ENCODE measurements at regions not wholly inside any gene's neighbourhood (a gene's known extent, or its start where the extent isn't known, plus 50 kb on each side); places are given as distances from the start of the nearest gene placed in this dataset.

DNA sequence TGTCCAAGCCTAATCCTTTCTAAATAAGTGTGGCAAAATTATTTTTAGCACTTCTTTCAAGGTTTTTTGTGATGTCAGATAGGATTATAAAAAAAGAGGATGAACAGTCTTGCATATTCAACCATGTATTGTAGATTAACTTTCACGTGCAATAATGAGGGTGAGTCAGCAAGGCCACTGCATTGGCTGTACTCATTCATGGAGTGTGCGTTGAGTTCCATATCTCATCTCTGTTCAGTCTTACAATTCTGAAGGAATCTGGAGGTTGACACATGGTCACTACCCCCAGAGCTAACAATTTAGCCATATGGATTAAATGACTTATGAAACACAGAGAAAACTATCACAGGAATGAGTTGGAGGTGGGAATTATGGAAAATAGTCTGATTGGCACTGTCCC, 810.5 kb downstream of the SLC4A3 start:
- H3K27me3 ChIP-seq (ENCODE audit: insufficient read depth, low read length): no peaks in the 10 kb centered on the region
- H3K27ac ChIP-seq (ENCODE audit: low read depth, low read length): no peak overlapping the region
- H3K4me1 ChIP-seq (ENCODE audit: control insufficient read depth, insufficient read depth, low read length, unreplicated experiment): no peaks in the 10 kb centered on the region
- no peak overlapping the region for H2AFZ ChIP-seq (ENCODE audit: low read length, unreplicated experiment)
- no peaks in the 10 kb centered on the region for H3K79me2 ChIP-seq (ENCODE audit: control insufficient read depth, insufficient read depth, low read length, unreplicated experiment)
- no peaks in the 10 kb centered on the region for H3K36me3 ChIP-seq (ENCODE audit: insufficient read depth, low read length)
- H3K4me3 ChIP-seq (ENCODE audit: low read depth, low read length): no peak overlapping the region

DNA sequence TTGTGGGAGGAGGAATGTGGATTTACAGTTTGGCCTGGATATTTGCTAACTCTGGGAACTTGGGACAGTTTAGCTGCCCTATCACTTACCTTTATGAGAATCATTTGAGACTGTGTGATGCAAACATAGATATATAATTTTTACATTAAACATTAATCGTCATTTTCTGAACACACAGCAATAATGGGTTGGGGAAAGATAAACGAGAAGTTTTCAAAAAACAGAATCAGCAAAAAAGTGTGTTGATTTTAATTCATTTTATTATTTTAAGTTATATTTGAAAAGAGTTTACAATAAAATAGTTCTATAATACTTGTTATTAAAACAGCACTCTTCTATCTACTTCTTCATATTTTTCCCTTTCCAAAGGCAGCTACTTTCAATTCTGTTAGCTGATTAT, 813.3 kb downstream of the SLC4A3 start:
- peaks cover 3% of the 10 kb centered on the region for H3K4me1 ChIP-seq (ENCODE audit: control insufficient read depth, insufficient read depth, low read length, unreplicated experiment)
- no peak overlapping the region for H2AFZ ChIP-seq (ENCODE audit: low read length, unreplicated experiment)
- no peak overlapping the region for H3K27ac ChIP-seq (ENCODE audit: low read depth, low read length)
- no peak overlapping the region for H3K4me3 ChIP-seq (ENCODE audit: low read depth, low read length)
- H3K79me2 ChIP-seq (ENCODE audit: control insufficient read depth, insufficient read depth, low read length, unreplicated experiment): no peaks in the 10 kb centered on the region
- H3K36me3 ChIP-seq (ENCODE audit: insufficient read depth, low read length): no peaks in the 10 kb centered on the region
- H3K27me3 ChIP-seq (ENCODE audit: insufficient read depth, low read length): no peaks in the 10 kb centered on the region

DNA sequence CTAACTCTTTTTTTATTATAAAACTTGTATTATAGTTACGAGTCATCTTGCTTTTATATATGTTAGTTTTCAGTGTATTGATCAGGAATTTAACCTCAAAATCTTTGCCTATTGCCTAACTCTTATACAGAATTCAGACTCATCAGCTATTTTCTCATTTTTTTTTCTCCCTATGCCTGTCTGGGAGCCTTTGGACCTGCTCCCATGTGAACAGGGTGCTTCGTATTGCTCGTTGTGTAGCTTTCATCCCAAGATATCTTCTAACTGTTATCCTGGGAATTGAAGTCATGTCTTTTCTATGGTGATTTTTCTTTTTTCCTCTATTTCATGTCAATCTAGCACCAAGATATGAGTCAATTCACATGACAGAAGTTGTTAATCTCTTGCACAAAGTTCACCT, 814.0 kb downstream of the SLC4A3 start:
- no peaks in the 10 kb centered on the region for H3K36me3 ChIP-seq (ENCODE audit: insufficient read depth, low read length)
- H3K79me2 ChIP-seq (ENCODE audit: control insufficient read depth, insufficient read depth, low read length, unreplicated experiment): no peaks in the 10 kb centered on the region
- no peaks in the 10 kb centered on the region for H3K27me3 ChIP-seq (ENCODE audit: insufficient read depth, low read length)
- no peak overlapping the region for H2AFZ ChIP-seq (ENCODE audit: low read length, unreplicated experiment)
- H3K27ac ChIP-seq (ENCODE audit: low read depth, low read length): no peak overlapping the region
- peaks cover 5% of the 10 kb centered on the region for H3K4me1 ChIP-seq (ENCODE audit: control insufficient read depth, insufficient read depth, low read length, unreplicated experiment)
- no peak overlapping the region for H3K4me3 ChIP-seq (ENCODE audit: low read depth, low read length)

DNA sequence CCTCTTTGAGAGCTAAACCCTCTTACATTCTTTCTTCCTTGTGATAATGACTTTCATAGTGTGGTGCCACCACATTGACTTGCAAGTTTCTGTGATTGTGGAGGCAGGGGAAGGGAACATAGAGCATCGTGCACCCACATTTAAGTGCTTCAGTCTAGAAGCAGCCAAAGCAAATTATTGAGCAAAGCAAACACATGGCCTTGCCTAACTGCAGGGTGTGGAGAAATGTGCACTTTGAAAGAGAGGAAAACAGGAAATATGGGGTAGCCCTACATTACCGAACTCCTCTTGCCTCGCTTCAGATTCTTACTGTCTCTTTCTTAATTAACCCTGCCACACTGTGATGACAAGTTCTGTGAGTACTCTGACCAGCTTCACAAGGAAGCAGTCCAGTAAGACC, 814.6 kb downstream of the SLC4A3 start:
- no peak overlapping the region for H3K4me3 ChIP-seq (ENCODE audit: low read depth, low read length)
- H3K27me3 ChIP-seq (ENCODE audit: insufficient read depth, low read length): no peaks in the 10 kb centered on the region
- no peak overlapping the region for H2AFZ ChIP-seq (ENCODE audit: low read length, unreplicated experiment)
- H3K4me1 ChIP-seq (ENCODE audit: control insufficient read depth, insufficient read depth, low read length, unreplicated experiment): peaks cover 5% of the 10 kb centered on the region
- H3K79me2 ChIP-seq (ENCODE audit: control insufficient read depth, insufficient read depth, low read length, unreplicated experiment): no peaks in the 10 kb centered on the region
- no peaks in the 10 kb centered on the region for H3K36me3 ChIP-seq (ENCODE audit: insufficient read depth, low read length)
- no peak overlapping the region for H3K27ac ChIP-seq (ENCODE audit: low read depth, low read length)

DNA sequence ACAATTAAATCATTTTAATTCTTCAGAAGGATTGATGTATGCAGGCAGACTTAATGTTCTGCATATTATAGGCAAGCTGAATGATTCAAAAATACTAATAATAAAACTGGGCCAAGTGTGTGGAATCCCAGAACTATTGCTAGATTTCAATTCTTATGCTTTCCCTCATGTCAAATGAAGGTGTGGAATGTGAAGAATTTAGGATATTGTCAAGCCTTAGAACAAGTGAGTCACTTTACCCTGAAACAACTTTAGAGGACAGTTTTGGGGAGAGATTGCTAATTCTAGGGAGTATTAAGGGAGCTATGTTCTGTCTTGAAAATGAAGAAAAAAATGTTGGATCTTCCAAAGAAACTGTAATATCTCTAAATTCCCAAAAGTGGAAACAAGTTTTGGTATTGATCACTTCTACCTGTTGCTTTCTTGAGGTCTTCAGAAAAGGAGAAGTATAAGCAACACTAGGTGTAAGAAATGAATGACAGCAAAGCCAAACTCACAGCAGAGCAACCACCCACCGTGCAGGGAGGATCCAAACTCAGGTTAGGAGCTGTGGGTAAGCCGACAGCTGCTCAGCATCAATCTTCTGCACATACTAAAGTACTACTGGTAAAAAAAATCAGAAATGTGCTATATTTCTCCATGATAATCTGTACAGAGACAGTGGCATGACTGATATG, 818.1 kb downstream of the SLC4A3 start:
- peaks cover 5% of the 10 kb centered on the region for H3K4me1 ChIP-seq (ENCODE audit: control insufficient read depth, insufficient read depth, low read length, unreplicated experiment)
- H2AFZ ChIP-seq (ENCODE audit: low read length, unreplicated experiment): no peak overlapping the region
- H3K4me3 ChIP-seq (ENCODE audit: low read depth, low read length): no peak overlapping the region
- H3K36me3 ChIP-seq (ENCODE audit: insufficient read depth, low read length): no peaks in the 10 kb centered on the region
- no peaks in the 10 kb centered on the region for H3K27me3 ChIP-seq (ENCODE audit: insufficient read depth, low read length)
- H3K79me2 ChIP-seq (ENCODE audit: control insufficient read depth, insufficient read depth, low read length, unreplicated experiment): no peaks in the 10 kb centered on the region
- no peak overlapping the region for H3K27ac ChIP-seq (ENCODE audit: low read depth, low read length)

DNA sequence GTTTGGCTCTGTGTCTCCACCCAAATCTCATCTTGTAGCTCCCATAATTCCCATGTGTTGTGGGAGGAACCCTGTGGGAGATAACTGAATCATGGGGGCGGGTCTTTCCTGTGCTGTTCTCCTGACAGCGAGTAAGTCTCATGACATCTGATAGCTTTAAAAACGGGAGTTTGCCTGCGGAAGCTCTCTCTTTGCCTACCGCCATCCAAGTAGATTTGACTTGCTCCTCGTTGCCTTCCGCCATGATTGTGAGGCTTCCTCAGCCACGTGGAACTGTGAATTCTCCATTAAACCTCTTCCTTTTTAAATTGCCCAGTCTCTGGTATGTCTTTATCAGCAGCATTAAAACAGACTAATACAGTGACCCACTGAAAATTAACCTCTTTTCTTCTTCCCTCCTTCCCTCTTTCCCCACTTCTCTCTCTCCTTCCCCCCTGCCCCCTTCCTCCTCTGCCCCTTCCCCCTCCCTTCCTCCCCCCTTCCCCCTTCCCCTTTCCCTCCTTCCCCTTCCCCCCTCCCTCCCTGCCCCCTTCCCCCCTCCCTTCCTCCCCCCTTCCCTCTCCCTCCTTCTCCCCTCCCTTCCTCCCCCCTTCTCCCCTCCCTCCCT, 818.8 kb downstream of the SLC4A3 start:
- no peak overlapping the region for H3K27ac ChIP-seq (ENCODE audit: low read depth, low read length)
- H3K36me3 ChIP-seq (ENCODE audit: insufficient read depth, low read length): no peaks in the 10 kb centered on the region
- H3K4me1 ChIP-seq (ENCODE audit: control insufficient read depth, insufficient read depth, low read length, unreplicated experiment): peaks cover 5% of the 10 kb centered on the region
- H3K79me2 ChIP-seq (ENCODE audit: control insufficient read depth, insufficient read depth, low read length, unreplicated experiment): no peaks in the 10 kb centered on the region
- no peak overlapping the region for H3K4me3 ChIP-seq (ENCODE audit: low read depth, low read length)
- H2AFZ ChIP-seq (ENCODE audit: low read length, unreplicated experiment): no peak overlapping the region
- H3K27me3 ChIP-seq (ENCODE audit: insufficient read depth, low read length): no peaks in the 10 kb centered on the region

DNA sequence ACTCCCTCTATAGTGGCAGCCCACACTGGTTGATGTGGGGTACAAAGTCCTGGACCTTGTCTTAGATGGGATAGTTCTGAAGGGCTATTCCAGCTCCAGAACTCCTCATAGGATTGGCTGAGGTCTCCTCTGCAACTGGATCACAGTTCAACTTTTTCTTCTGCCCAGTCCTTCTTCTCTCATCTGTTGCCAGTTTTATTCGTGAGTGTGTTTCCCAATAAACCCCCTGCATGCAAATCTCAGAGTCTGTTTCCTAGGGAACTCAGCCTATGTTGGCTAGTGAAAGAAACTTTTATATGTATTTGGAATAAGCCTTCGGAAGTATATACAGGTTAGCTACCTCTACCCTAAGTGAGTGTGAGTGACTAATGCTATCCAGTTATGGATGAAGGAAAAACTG, 823.4 kb downstream of the SLC4A3 start:
- peaks cover under 1% of the 10 kb centered on the region for H3K4me1 ChIP-seq (ENCODE audit: control insufficient read depth, insufficient read depth, low read length, unreplicated experiment)

DNA sequence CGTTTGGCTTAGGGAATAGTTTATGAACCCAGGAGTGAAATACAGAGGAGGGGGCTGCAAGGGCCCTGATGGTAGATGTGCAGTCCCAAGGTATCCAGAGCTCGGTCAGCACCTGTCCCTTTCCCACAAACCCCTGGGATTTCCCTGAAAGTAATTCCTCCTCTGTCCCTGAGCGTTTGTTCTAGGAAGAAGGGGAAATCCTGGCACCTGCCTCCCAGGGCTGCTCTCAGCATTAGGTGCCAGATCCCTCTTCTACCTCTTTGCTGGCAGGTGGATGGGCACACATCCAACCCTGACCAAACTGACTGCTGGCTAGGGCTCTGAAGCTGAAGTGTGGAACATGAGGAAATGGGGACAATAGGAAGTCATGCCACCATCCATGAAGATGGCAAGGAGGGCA, 824.0 kb downstream of the SLC4A3 start:
- Histone ChIP-seq H3K4me1 (ENCODE audit: control insufficient read depth, insufficient read depth, low read length, unreplicated experiment) (no peaks in the 10 kb centered on the region), H3K79me2 (ENCODE audit: control insufficient read depth, insufficient read depth, low read length, unreplicated experiment) (no peaks in the 10 kb centered on the region), H3K4me3 (ENCODE audit: low read depth, low read length) (no peak overlapping the region), H3K36me3 (ENCODE audit: insufficient read depth, low read length) (no peaks in the 10 kb centered on the region), H3K27me3 (ENCODE audit: insufficient read depth, low read length) (0 out of 2 replicates have a peak, but pooled peaks cover 10% of the 10 kb centered on the region), H3K27ac (ENCODE audit: low read depth, low read length) (no peak overlapping the region), H2AFZ (ENCODE audit: low read length, unreplicated experiment) (no peak overlapping the region)

More for the DNA sequence above, 823.4 kb downstream of the SLC4A3 start:
- H3K36me3 ChIP-seq (ENCODE audit: insufficient read depth, low read length): no peaks in the 10 kb centered on the region
- H3K27me3 ChIP-seq (ENCODE audit: insufficient read depth, low read length): 0 out of 2 replicates have a peak, but pooled peaks cover 8% of the 10 kb centered on the region
- no peak overlapping the region for H2AFZ ChIP-seq (ENCODE audit: low read length, unreplicated experiment)
- H3K4me3 ChIP-seq (ENCODE audit: low read depth, low read length): no peak overlapping the region
- no peak overlapping the region for H3K27ac ChIP-seq (ENCODE audit: low read depth, low read length)
- no peaks in the 10 kb centered on the region for H3K79me2 ChIP-seq (ENCODE audit: control insufficient read depth, insufficient read depth, low read length, unreplicated experiment)

DNA sequence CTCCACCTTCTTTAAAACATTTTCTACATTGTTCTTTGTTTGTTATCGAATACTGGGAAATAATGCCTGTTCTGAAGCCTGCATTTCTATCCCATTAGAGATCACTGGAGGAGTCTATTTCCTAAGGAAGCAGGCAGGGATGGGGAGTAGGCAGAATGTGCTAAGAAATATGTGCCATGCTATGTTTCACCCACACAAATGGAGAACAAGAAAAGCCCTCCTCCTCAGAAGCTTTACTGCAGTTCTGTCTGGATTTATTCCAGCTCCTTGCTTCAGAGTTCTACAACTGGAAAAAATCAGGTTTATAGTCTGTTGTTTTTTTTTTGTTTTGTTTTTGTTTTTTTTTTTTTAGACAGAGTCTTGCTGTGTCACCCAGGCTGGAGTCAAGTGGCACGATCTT, 825.1 kb downstream of the SLC4A3 start:
- no peaks in the 10 kb centered on the region for H3K4me1 ChIP-seq (ENCODE audit: control insufficient read depth, insufficient read depth, low read length, unreplicated experiment)
- H2AFZ ChIP-seq (ENCODE audit: low read length, unreplicated experiment): no peak overlapping the region
- no peak overlapping the region for H3K4me3 ChIP-seq (ENCODE audit: low read depth, low read length)

DNA sequence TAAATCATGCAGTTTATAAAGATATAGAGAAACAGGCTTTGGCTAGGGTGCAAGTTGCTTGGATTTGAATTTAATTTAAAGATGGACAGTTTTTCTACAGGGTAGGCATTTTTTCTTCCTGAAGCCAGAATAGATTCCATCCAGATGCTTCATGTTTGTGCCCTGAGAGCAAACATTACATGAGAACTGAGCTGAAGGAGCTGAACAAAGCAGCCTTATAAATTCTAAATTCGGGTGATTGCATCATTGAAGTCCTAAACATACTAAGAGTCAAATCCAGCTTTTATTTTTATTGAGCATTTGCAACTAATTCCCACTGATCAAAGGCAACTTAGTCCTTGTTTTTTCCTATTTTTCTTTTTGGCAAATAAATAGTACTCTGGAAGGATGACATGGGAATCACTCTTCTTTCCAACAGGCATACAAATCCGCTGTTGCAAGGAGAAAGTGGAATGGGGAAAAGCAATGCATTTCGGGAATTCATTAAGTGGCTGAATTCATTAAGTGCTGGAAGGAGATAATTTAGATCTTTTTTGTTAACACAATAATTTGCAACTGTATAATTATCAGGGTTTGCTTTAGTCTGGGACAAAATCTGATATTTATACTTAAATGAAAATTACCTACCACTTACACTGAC, 828.0 kb downstream of the SLC4A3 start:
- Histone ChIP-seq H3K27ac (ENCODE audit: low read depth, low read length) (no peak overlapping the region), H3K4me1 (ENCODE audit: control insufficient read depth, insufficient read depth, low read length, unreplicated experiment) (no peaks in the 10 kb centered on the region), H2AFZ (ENCODE audit: low read length, unreplicated experiment) (no peak overlapping the region), H3K27me3 (ENCODE audit: insufficient read depth, low read length) (0 out of 2 replicates have a peak, but pooled peaks cover 13% of the 10 kb centered on the region), H3K79me2 (ENCODE audit: control insufficient read depth, insufficient read depth, low read length, unreplicated experiment) (no peaks in the 10 kb centered on the region), H3K36me3 (ENCODE audit: insufficient read depth, low read length) (no peaks in the 10 kb centered on the region), H3K4me3 (ENCODE audit: low read depth, low read length) (no peak overlapping the region)

More for the DNA sequence above, 825.1 kb downstream of the SLC4A3 start:
- Histone ChIP-seq H3K36me3 (ENCODE audit: insufficient read depth, low read length) (no peaks in the 10 kb centered on the region), H3K27me3 (ENCODE audit: insufficient read depth, low read length) (0 out of 2 replicates have a peak, but pooled peaks cover 13% of the 10 kb centered on the region), H3K27ac (ENCODE audit: low read depth, low read length) (no peak overlapping the region), H3K79me2 (ENCODE audit: control insufficient read depth, insufficient read depth, low read length, unreplicated experiment) (no peaks in the 10 kb centered on the region)

DNA sequence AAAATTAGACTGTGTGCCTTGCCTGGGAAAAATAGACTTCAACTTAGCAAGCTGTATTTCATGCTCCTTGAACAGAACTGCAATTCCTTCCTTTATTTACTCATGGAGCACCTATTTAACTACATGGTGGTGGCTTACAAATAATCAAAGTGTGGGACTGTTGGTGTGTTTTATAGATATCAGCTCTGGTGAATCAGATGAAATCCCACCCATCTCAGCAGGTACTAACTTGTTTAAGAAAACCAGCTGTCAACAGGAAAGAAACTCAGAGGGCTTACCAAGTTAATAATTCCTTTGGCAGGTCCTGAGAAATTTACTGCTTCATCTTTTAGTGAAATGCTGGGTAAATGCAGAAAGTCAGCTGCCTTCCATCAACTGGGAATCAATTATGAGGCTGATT, 830.6 kb downstream of the SLC4A3 start:
- Histone ChIP-seq H3K27me3 (ENCODE audit: insufficient read depth, low read length) (0 out of 2 replicates have a peak, but pooled peaks cover 13% of the 10 kb centered on the region), H3K79me2 (ENCODE audit: control insufficient read depth, insufficient read depth, low read length, unreplicated experiment) (no peaks in the 10 kb centered on the region), H3K27ac (ENCODE audit: low read depth, low read length) (no peak overlapping the region), H3K4me1 (ENCODE audit: control insufficient read depth, insufficient read depth, low read length, unreplicated experiment) (no peaks in the 10 kb centered on the region), H3K36me3 (ENCODE audit: insufficient read depth, low read length) (no peaks in the 10 kb centered on the region), H3K4me3 (ENCODE audit: low read depth, low read length) (no peak overlapping the region), H2AFZ (ENCODE audit: low read length, unreplicated experiment) (no peak overlapping the region)
